H1 (cell line): ENCODE measurements at regions not wholly inside any gene's neighbourhood (a gene's known extent, or its start where the extent isn't known, plus 50 kb on each side); places are given as distances from the start of the nearest gene placed in this dataset.

Source experiments
- CHD7 ChIP-seq: fragments of 300-600 bp; sonication (generic); IDR thresholded peaks from 2 replicates; pipeline ENCODE4 v1.7.1; 2012; ENCODE audit warnings: low read length, moderate library complexity, mild to moderate bottlenecking, inconsistent platforms; ENCODE audit not compliant: insufficient replicate concordance
- CREB1 ChIP-seq: IDR thresholded peaks from 2 replicates; pipeline ENCODE4 v1.6.1; 2012; ENCODE audit warnings: inconsistent platforms
- GABPA ChIP-seq: IDR thresholded peaks from 2 replicates; pipeline ENCODE4 v1.6.1; 2011; ENCODE audit warnings: mild to moderate bottlenecking, low read length, moderate library complexity, borderline replicate concordance; ENCODE audit not compliant: insufficient read depth
- HDAC6 ChIP-seq: IDR thresholded peaks from one replicate; pipeline ENCODE4 v1.7.1; 2012; ENCODE audit warnings: low read depth, mild to moderate bottlenecking, inconsistent platforms, low read length, moderate library complexity
- KDM4A ChIP-seq: IDR thresholded peaks from one replicate; pipeline ENCODE4 v1.7.1; 2012; ENCODE audit warnings: low read depth, mild to moderate bottlenecking, moderate library complexity, low read length, inconsistent platforms; ENCODE audit not compliant: severe bottlenecking
- NANOG ChIP-seq: IDR thresholded peaks from 2 replicates; pipeline ENCODE4 v1.6.1; 2011; ENCODE audit warnings: low read length, low read depth, mild to moderate bottlenecking, inconsistent platforms; ENCODE audit not compliant: insufficient read depth, poor library complexity, severe bottlenecking
- POLR2AphosphoS5 ChIP-seq: IDR thresholded peaks from 2 replicates; pipeline ENCODE4 v1.6.1; 2011; ENCODE audit warnings: low read depth, low read length
- RNF2 ChIP-seq: fragments of 200-900, 300-1000 bp; sonication (generic); IDR thresholded peaks from 2 replicates; pipeline ENCODE4 v1.7.1; 2016; ENCODE audit warnings: borderline replicate concordance, low read depth, mild to moderate bottlenecking, antibody characterized with exemption, low read length; ENCODE audit not compliant: poor library complexity, severe bottlenecking; ENCODE audit errors: missing control alignments

- TF ChIP-seq CHD7 (no peak), GABPA (no peak), HDAC6 (no peak), CREB1 (no peak), RNF2 (no peak), NANOG (no peak), KDM4A (no peak), POLR2AphosphoS5 (no peak)
- TF ChIP-seq, all 59 proteins: peak for 0
Measured at GRCh38 chr1:229104654-229105053, 166.3 kb upstream of the RAB4A start (continued).
